HCT116 (cell line): ENCODE measurements at regions not wholly inside any gene's neighbourhood (a gene's known extent, or its start where the extent isn't known, plus 50 kb on each side); places are given as distances from the start of the nearest gene placed in this dataset.

ENCODE experiments used
- ATAC-seq: fragments of 200-7000 bp; cut with Tn5 transposase; 2 replicates; pipeline ENCODE4 v1.9.1; 2020; ENCODE audit warnings: mild to moderate bottlenecking, moderate library complexity
- BruUV-seq: library from RNA; stranded (reverse); fragments of 400-500 nt; replicated peaks from 2 replicates; lab custom pipeline; 2021; lab: Mats Ljungman, UMichigan
- CTCF ChIA-PET: fragments of 300-600 bp; sonication (Branson Sonifier 250); formaldehyde crosslinking; loops from one replicate; lab custom pipeline; 2021; ENCODE audit warnings: antibody characterized with exemption; lab: Charles Lee
- POLR2A ChIA-PET: fragments of 300-600, 350-600 bp; sonication (Branson Sonifier 250); formaldehyde crosslinking; loops from one replicate; lab custom pipeline; 2021; ENCODE audit warnings: antibody characterized with exemption; lab: Charles Lee
- RAD21 ChIA-PET, 2 experiments: fragments of 300-600 bp; sonication (Branson Sonifier 250); formaldehyde crosslinking; loops; one replicate each; lab custom pipeline; 2023; ENCODE audit warnings: low total read pairs in 2 of 2; ENCODE audit not compliant: uncharacterized antibody in 2 of 2, unreplicated experiment in 2 of 2, low non-redundant PET in 1 of 2; lab: Charles Lee
- DNase-seq: peaks from one replicate; pipeline ENCODE4 v3.0.0-alpha.2; 2010; ENCODE audit warnings: low read depth, low spot score
- H2AFZ ChIP-seq: fragments of 200-600 bp; shearing (Covaris generic), sonication (generic); 2 replicates; pipeline ENCODE4 v1.6.1; 2017; ENCODE audit warnings: low read depth, mixed run types, mixed read lengths, antibody characterized with exemption, low read length; ENCODE audit not compliant: poor library complexity, severe bottlenecking
- H3K27ac ChIP-seq: 2 replicates; pipeline ENCODE4 v1.5.1; 2012; ENCODE audit warnings: low read depth, low read length
- H3K27me3 ChIP-seq: fragments of 200-600 bp; sonication (generic); 2 replicates; pipeline ENCODE4 v1.6.1; 2016; ENCODE audit warnings: mixed run types, low read length, mixed read lengths; ENCODE audit not compliant: insufficient read depth
- H3K36me3 ChIP-seq, 2 experiments: fragments of 200-500 bp in 1 of 2; fragments of 200-600 bp in 1 of 2; sonication (Bioruptor generic) in 1 of 2; sonication (generic) in 1 of 2; 2 replicates each; pipeline versions ENCODE4 v1.5.1 to v1.6.1; 2014 to 2016; ENCODE audit warnings: low read length in 2 of 2, inconsistent platforms in 1 of 2, mixed read lengths in 1 of 2, mixed run types in 1 of 2; ENCODE audit not compliant: insufficient read depth in 2 of 2, control insufficient read depth in 1 of 2
- H3K4me1 ChIP-seq, 2 experiments: fragments of 200-600 bp in 1 of 2; sonication (generic) in 1 of 2; 2 replicates each; pipeline versions ENCODE4 v1.5.1 to v1.6.1; 2012 to 2017; ENCODE audit warnings: low read length in 2 of 2, inconsistent platforms in 1 of 2, mild to moderate bottlenecking in 1 of 2, mixed read lengths in 1 of 2, mixed run types in 1 of 2, moderate library complexity in 1 of 2; ENCODE audit not compliant: insufficient read depth in 2 of 2, control insufficient read depth in 1 of 2
- H3K4me2 ChIP-seq: fragments of 200-600 bp; sonication (generic); 2 replicates; pipeline ENCODE4 v1.6.1; 2017; ENCODE audit warnings: mixed run types, low read length, mixed read lengths
- H3K4me3 ChIP-seq, 2 experiments: fragments of 200-600 bp in 1 of 2; sonication (generic) in 1 of 2; replicated peaks in 1 of 2; 2 replicates each; pipeline ENCODE4 v1.5.1; 2011 to 2016; ENCODE audit warnings: low read length in 2 of 2, control low read depth in 1 of 2, low read depth in 1 of 2, mild to moderate bottlenecking in 1 of 2, mixed read lengths in 1 of 2, mixed run types in 1 of 2
- H3K79me2 ChIP-seq: fragments of 200-600 bp; sonication (generic); 2 replicates; pipeline ENCODE4 v1.6.1; 2017; ENCODE audit warnings: mild to moderate bottlenecking, mixed run types, low read length, moderate library complexity, mixed read lengths; ENCODE audit not compliant: insufficient read depth
- H3K9ac ChIP-seq: fragments of 200-600 bp; sonication (generic); 2 replicates; pipeline ENCODE4 v1.6.1; 2016; ENCODE audit warnings: low read length, mixed read lengths
- H3K9me2 ChIP-seq: fragments of 200-600 bp; sonication (generic), shearing (Covaris generic); 2 replicates; pipeline ENCODE4 v1.6.1; 2017; ENCODE audit warnings: mixed run types, mild to moderate bottlenecking, moderate library complexity; ENCODE audit not compliant: insufficient read depth
- H3K9me3 ChIP-seq, 2 experiments: fragments of 200-500 bp in 1 of 2; fragments of 200-600 bp in 1 of 2; sonication (Bioruptor generic) in 1 of 2; sonication (generic) in 1 of 2; 2 replicates each; pipeline ENCODE4 v1.6.1; 2014 to 2017; ENCODE audit warnings: low read length in 2 of 2, mixed read lengths in 2 of 2, inconsistent platforms in 1 of 2, low read depth in 1 of 2, mild to moderate bottlenecking in 1 of 2, mixed run types in 1 of 2, moderate library complexity in 1 of 2; ENCODE audit not compliant: control insufficient read depth in 1 of 2, insufficient read depth in 1 of 2
- H4K20me1 ChIP-seq: fragments of 200-600 bp; sonication (generic), shearing (Covaris generic); 2 replicates; pipeline ENCODE4 v1.6.1; 2017; ENCODE audit warnings: mixed run types, mild to moderate bottlenecking, moderate library complexity; ENCODE audit not compliant: insufficient read depth
- ATF3 ChIP-seq: IDR thresholded peaks from 2 replicates; pipeline ENCODE4 v1.6.1; 2012
- CBX3 ChIP-seq: IDR thresholded peaks from 2 replicates; pipeline ENCODE4 v1.6.1; 2012; ENCODE audit warnings: low read depth
- CTCF ChIP-seq, 3 experiments: fragments of 200-600 bp in 1 of 3; sonication (generic) in 1 of 3; IDR thresholded peaks in 2 of 3; conservative IDR thresholded peaks in 1 of 3; 2 replicates each; pipeline ENCODE4 v1.5.1; 2012 to 2017; ENCODE audit warnings: low read depth in 2 of 3, low read length in 2 of 3, antibody characterized with exemption in 1 of 3, borderline replicate concordance in 1 of 3, control low read depth in 1 of 3, mild to moderate bottlenecking in 1 of 3, mixed read lengths in 1 of 3, mixed run types in 1 of 3, moderate library complexity in 1 of 3; ENCODE audit not compliant: insufficient read depth in 1 of 3
- EGR1 ChIP-seq: IDR thresholded peaks from 2 replicates; pipeline ENCODE4 v1.6.1; 2012; ENCODE audit warnings: low read depth
- JUND ChIP-seq: IDR thresholded peaks from 2 replicates; pipeline ENCODE4 v1.6.1; 2012
- RAD21 ChIP-seq: IDR thresholded peaks from 2 replicates; pipeline ENCODE4 v1.6.1; 2012; ENCODE audit warnings: low read depth, mild to moderate bottlenecking
- SIN3A ChIP-seq: IDR thresholded peaks from 2 replicates; pipeline ENCODE4 v1.6.1; 2012; ENCODE audit warnings: low read depth
- TCF7L2 ChIP-seq: IDR thresholded peaks from 2 replicates; pipeline ENCODE4 v1.7.0; 2011; ENCODE audit warnings: borderline replicate concordance, inconsistent platforms; ENCODE audit not compliant: insufficient read depth, insufficient read length; ENCODE audit errors: extremely low read depth
- YY1 ChIP-seq: IDR thresholded peaks from 2 replicates; pipeline ENCODE4 v1.6.1; 2011; ENCODE audit warnings: low read length, low read depth, moderate library complexity, mild to moderate bottlenecking; ENCODE audit not compliant: insufficient replicate concordance; ENCODE audit errors: extremely low read depth
- ZFX ChIP-seq: fragments of 450-650 bp; IDR thresholded peaks from 2 replicates; pipeline ENCODE4 v1.6.1; 2017
- intact Hi-C: fragments of 100-400 bp; cut with micrococcal nuclease; formaldehyde crosslinking; loops from 2 replicates; pipeline ENCODE4 v1.10.0; 2022

- ChIA-PET RAD21 (interaction anchor here (1.0 to 1.3 kb wide), 2 partner anchors 171 kb away, joined by 4 to 8 read pairs; no protein-coding TSS in a partner anchor), CTCF (interaction anchor here (0.6 to 2.3 kb wide), 19 partner anchors 9 to 1191 kb away, joined by 3 to 41 read pairs (median 4); no protein-coding TSS in a partner anchor), POLR2A (interaction anchor here (1.0 kb wide), 1 partner anchor 14 kb away, joined by 3 read pairs; no protein-coding TSS in a partner anchor)
- no TSS peak for BruUV-seq
- Histone ChIP-seq H2AFZ (peak overlapping the region; percentile 87), H4K20me1 (no peaks in the 10 kb centered on the region), H3K27ac (no peak overlapping the region), H3K4me1 (no peaks in the 10 kb centered on the region), H3K36me3 (no peaks in the 10 kb centered on the region), H3K27me3 (no peaks in the 10 kb centered on the region), H3K4me2 (no peak overlapping the region), H3K9me3 (no peaks in the 10 kb centered on the region), H3K4me3 (no peak overlapping the region), H3K79me2 (no peaks in the 10 kb centered on the region), H3K9me2 (no peaks in the 10 kb centered on the region), H3K9ac (no peak overlapping the region)
- intact Hi-C loops, result loop anchor here (2.0 to 5.0 kb wide), 2 partner anchors 171 to 1193 kb away; no protein-coding TSS in a partner anchor
- DNase-seq (peak; percentile 75), ATAC-seq (peak; percentile 92)
- TF ChIP-seq TCF7L2 (no peak), JUND (no peak), YY1 (peak; percentile 91), CTCF (IDR thresholded peaks at IDR 0.05 in 2 of 3, conservative IDR thresholded peaks at IDR 0.05 in 1 of 3; ENCODE audit: borderline replicate concordance in 1 of 3, insufficient read depth in 1 of 3, low read depth in 2 of 3, low read length in 2 of 3) (peak; percentile 54 to 67 (median 55); a peak in 5 of 6 replicates), RAD21 (peak; percentile 66), ATF3 (no peak), SIN3A (no peak), CBX3 (no peak), ZFX (no peak), EGR1 (no peak)
Observed at GRCh38 chr1:221263831-221264767, 384.9 kb downstream of the HLX start.
